Mammary epithelial cell (primary cell): ENCODE measurements at regions not wholly inside any gene's neighbourhood (a gene's known extent, or its start where the extent isn't known, plus 50 kb on each side); places are given as distances from the start of the nearest gene placed in this dataset.

Experiments used
- EZH2 ChIP-seq: IDR thresholded peaks from 2 replicates; pipeline ENCODE4 v1.6.1; 2012; ENCODE audit warnings: low read length, inconsistent platforms, borderline replicate concordance
- TF ChIP-seq, protein P1 (sequence below), 2 donors: IDR thresholded peaks in 1 of 2; conservative IDR thresholded peaks in 1 of 2; 2 replicates each; pipeline ENCODE4 v1.5.1; 2011 to 2012; ENCODE audit warnings: inconsistent platforms in 2 of 2, low read length in 2 of 2, mild to moderate bottlenecking in 2 of 2, control low read depth in 1 of 2, low read depth in 1 of 2; ENCODE audit not compliant: insufficient read depth in 1 of 2; ENCODE audit errors: extremely low read depth in 1 of 2

- TF ChIP-seq, protein P1, sequence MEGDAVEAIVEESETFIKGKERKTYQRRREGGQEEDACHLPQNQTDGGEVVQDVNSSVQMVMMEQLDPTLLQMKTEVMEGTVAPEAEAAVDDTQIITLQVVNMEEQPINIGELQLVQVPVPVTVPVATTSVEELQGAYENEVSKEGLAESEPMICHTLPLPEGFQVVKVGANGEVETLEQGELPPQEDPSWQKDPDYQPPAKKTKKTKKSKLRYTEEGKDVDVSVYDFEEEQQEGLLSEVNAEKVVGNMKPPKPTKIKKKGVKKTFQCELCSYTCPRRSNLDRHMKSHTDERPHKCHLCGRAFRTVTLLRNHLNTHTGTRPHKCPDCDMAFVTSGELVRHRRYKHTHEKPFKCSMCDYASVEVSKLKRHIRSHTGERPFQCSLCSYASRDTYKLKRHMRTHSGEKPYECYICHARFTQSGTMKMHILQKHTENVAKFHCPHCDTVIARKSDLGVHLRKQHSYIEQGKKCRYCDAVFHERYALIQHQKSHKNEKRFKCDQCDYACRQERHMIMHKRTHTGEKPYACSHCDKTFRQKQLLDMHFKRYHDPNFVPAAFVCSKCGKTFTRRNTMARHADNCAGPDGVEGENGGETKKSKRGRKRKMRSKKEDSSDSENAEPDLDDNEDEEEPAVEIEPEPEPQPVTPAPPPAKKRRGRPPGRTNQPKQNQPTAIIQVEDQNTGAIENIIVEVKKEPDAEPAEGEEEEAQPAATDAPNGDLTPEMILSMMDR (conservative IDR thresholded peaks at IDR 0.05 in 1 of 2, IDR thresholded peaks at IDR 0.05 in 1 of 2; ENCODE audit: extremely low read depth in 1 of 2, insufficient read depth in 1 of 2, low read depth in 1 of 2, low read length in 2 of 2): no peak
- no peak for TF ChIP-seq EZH2
Observed at GRCh38 chr12:131600160-131600532, 110.7 kb upstream of the SFSWAP start.
